ENCODE measurements at regions not wholly inside any gene's neighbourhood (a gene's known extent, or its start where the extent isn't known, plus 50 kb on each side); places are given as distances from the start of the nearest gene placed in this dataset.

GRCh38 chr2:4873876-4874593 is 818.1 kb upstream of the SOX11 start:
- DNase-seq: no peak
- H3K36me3 ChIP-seq (replicated peaks; ENCODE audit: control insufficient read depth, insufficient read depth, low read length): no peaks in the 10 kb centered on the region
- H3K27me3 ChIP-seq (ENCODE audit: control insufficient read depth, insufficient read depth, low read length): no peaks in the 10 kb centered on the region
- no peak overlapping the region for H3K4me3 ChIP-seq (ENCODE audit: insufficient read depth, low read depth, low read length)

DNA sequence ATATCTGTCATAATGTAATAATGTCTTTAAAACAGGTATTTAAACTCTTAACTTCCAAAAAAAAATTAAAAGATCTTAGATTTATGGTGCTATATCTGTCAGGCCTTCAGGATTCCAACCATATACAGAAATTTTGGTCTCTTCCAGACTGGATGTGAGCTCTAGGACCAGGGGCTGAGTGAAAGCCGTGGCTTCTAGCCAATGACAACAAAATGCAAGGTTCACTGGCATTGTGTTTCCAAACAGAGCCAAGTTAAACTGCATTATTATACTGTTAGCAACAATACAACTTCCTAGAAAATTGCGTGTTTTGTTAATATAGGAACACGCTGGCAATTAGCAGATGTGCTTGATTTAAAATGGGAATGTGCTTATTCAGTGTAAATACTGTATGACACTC is 809.8 kb upstream of the SOX11 start:
- Histone ChIP-seq H3K36me3 (replicated peaks; ENCODE audit: control insufficient read depth, insufficient read depth, low read length) (no peaks in the 10 kb centered on the region), H3K27me3 (ENCODE audit: control insufficient read depth, insufficient read depth, low read length) (no peaks in the 10 kb centered on the region), H3K4me3 (ENCODE audit: insufficient read depth, low read depth, low read length) (no peak overlapping the region)
- DNase-seq: no peak

DNA sequence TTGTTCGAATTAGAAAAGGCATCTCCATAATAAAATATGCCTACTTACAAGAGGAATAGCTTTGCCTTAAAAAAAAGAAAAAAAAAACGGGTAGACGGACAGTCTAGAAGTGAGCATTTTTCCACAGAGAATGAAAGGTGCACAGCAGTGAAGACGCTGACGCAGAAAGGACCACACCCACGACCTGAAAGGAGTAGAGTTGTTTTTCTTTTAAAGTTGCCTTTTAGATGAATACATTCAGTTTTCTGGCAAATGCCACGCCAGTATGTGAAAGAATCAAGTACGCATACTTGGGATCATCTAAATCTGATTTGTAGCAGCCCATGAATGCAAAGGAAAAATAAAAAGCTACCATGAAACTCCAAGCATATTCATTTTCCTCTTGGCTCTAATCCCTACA is 809.2 kb upstream of the SOX11 start:
- DNase-seq: no peak
- Histone ChIP-seq H3K27me3 (ENCODE audit: control insufficient read depth, insufficient read depth, low read length) (no peaks in the 10 kb centered on the region), H3K36me3 (replicated peaks; ENCODE audit: control insufficient read depth, insufficient read depth, low read length) (no peaks in the 10 kb centered on the region), H3K4me3 (ENCODE audit: insufficient read depth, low read depth, low read length) (no peak overlapping the region)

- H3K36me3 ChIP-seq (replicated peaks; ENCODE audit: control insufficient read depth, insufficient read depth, low read length): no peaks in the 10 kb centered on the region
- no peak for DNase-seq
- H3K4me3 ChIP-seq (ENCODE audit: insufficient read depth, low read depth, low read length): no peak overlapping the region
- H3K27me3 ChIP-seq (ENCODE audit: control insufficient read depth, insufficient read depth, low read length): no peaks in the 10 kb centered on the region
These were observed 808.8 kb upstream of the SOX11 start for GRCh38 chr2:4883375-4883774.

DNA sequence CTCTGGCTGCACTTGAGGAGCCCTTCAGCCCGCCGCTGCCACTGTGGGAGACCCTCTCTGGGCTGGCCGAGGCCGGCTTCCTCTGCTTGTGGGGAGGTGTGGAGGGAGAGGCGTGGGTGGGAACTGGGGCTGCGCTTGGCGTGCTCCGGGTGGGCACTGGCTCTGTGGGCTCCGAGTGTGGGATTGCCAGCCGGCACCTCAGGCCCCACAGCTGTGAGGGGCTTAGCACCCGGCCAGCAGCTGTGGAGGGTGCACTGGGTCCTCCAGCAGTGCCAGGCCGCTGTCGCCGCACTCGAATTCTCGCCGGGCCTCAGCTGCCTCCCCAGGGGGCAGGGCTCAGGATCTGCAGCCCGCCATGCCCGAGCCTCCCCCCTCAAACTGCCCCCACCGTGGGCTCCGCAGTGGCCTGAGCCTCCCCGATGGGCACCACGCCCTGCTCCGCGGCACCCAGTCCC is 808.0 kb upstream of the SOX11 start:
- DNase-seq: no peak
- Histone ChIP-seq H3K27me3 (ENCODE audit: control insufficient read depth, insufficient read depth, low read length) (no peaks in the 10 kb centered on the region), H3K36me3 (replicated peaks; ENCODE audit: control insufficient read depth, insufficient read depth, low read length) (no peaks in the 10 kb centered on the region), H3K4me3 (ENCODE audit: insufficient read depth, low read depth, low read length) (no peak overlapping the region)

GRCh38 chr2:4891394-4891793 is 800.8 kb upstream of the SOX11 start:
- Histone ChIP-seq H3K36me3 (replicated peaks; ENCODE audit: control insufficient read depth, insufficient read depth, low read length) (no peaks in the 10 kb centered on the region), H3K27me3 (ENCODE audit: control insufficient read depth, insufficient read depth, low read length) (no peaks in the 10 kb centered on the region), H3K4me3 (ENCODE audit: insufficient read depth, low read depth, low read length) (no peak overlapping the region)
- DNase-seq: no peak

DNA sequence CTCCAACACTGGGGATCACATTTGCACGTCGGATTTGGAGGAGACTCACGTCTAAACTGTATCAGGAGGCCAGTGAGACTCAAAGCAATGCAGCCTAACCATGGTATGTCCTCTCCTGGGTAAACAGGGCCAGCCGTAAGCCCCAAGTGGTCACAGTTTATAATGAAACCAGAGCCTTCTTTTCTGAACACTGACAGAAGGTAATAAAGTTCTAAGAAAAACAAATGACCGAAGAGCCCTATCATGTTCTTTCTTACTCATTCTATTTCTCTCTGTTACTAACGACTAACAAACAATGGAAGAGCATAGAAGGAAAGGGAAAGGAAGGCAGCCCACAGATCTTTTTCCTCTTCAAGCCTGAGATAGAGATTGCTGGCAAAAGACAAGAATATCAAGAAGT is 796.8 kb upstream of the SOX11 start:
- no peak for DNase-seq
- no peak overlapping the region for H3K4me3 ChIP-seq (ENCODE audit: insufficient read depth, low read depth, low read length)
- H3K27me3 ChIP-seq (ENCODE audit: control insufficient read depth, insufficient read depth, low read length): no peaks in the 10 kb centered on the region
- no peaks in the 10 kb centered on the region for H3K36me3 ChIP-seq (replicated peaks; ENCODE audit: control insufficient read depth, insufficient read depth, low read length)

DNA sequence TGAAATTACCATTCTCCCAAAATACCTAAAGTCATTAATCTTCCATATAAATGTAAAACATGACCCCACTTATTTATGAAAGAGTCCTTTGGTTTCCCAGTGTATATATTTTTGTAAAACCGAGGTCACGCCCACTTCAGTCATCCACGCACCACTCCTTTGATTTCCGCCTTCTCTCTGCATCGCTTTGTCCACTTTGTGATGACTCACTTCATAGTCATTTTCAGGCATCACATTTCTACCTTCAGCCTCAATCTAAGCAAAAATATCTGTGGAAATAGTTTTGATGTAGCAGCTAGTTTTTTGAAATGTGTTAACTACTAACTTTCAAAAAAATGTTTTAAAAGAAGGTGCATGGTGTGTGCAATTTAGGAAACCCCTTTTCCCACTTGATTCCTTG is 793.5 kb upstream of the SOX11 start:
- Histone ChIP-seq H3K36me3 (replicated peaks; ENCODE audit: control insufficient read depth, insufficient read depth, low read length) (no peaks in the 10 kb centered on the region), H3K27me3 (ENCODE audit: control insufficient read depth, insufficient read depth, low read length) (no peaks in the 10 kb centered on the region), H3K4me3 (ENCODE audit: insufficient read depth, low read depth, low read length) (no peak overlapping the region)
- DNase-seq: no peak

DNA sequence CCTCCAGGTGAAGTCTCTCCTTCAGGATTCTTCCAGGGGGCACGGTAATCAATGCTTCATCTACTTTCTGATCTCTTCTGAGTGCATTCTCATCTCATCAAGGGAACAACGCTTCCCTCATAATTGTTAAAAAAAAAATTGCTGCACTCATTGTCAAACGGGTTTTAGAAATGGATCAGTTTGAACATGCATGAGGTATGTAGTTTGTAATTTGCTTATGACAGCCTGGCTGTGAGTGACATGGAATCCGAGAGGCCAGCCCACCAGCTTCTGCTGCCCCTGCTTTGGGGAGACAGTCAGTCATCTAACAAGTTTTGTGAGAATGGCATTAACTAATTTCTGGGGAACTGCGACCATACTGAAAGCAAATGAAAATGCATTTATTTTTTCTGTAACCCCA is 791.9 kb upstream of the SOX11 start:
- DNase-seq: no peak
- no peaks in the 10 kb centered on the region for H3K27me3 ChIP-seq (ENCODE audit: control insufficient read depth, insufficient read depth, low read length)
- H3K36me3 ChIP-seq (replicated peaks; ENCODE audit: control insufficient read depth, insufficient read depth, low read length): no peaks in the 10 kb centered on the region
- H3K4me3 ChIP-seq (ENCODE audit: insufficient read depth, low read depth, low read length): no peak overlapping the region

GRCh38 chr2:4900861-4901770 is 791.1 kb upstream of the SOX11 start:
- H3K4me3 ChIP-seq (ENCODE audit: insufficient read depth, low read depth, low read length): no peak overlapping the region
- no peak for DNase-seq
- no peaks in the 10 kb centered on the region for H3K27me3 ChIP-seq (ENCODE audit: control insufficient read depth, insufficient read depth, low read length)

DNA sequence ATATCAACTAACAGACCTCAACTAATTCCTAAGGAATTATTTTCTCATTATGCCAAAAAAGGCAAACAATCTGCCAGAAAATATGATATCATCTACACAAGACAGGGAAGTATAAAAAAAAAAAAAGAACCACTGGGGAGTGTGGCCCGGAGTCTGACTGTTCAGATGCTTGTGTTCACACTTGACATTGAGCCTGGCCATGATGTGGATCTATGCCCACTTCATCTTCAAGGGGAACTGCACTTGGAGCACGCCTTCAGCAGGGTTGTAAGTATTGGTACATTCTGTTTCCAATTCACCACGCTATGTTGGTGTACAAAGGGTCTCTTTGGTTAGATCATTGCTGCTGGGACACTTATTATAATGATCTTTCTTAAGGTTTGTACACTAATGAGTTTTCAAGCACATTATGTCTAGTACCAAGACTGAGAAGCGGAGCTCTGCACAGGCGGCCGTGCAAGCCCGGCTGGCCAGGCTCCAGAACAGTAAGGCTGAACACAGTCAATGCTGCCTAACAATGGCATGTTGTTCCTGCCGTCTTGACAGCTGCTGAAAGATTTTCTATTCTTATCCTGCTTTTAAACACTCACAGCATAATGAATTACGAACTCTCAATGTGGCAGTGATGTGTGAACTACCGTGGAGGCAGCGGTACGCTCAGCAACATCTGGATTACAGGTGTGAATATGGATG is 788.4 kb upstream of the SOX11 start:
- DNase-seq: no peak
- Histone ChIP-seq H3K27me3 (ENCODE audit: control insufficient read depth, insufficient read depth, low read length) (no peaks in the 10 kb centered on the region), H3K36me3 (replicated peaks; ENCODE audit: control insufficient read depth, insufficient read depth, low read length) (no peaks in the 10 kb centered on the region), H3K4me3 (ENCODE audit: insufficient read depth, low read depth, low read length) (no peak overlapping the region)

More at GRCh38 chr2:4900861-4901770, 791.1 kb upstream of the SOX11 start:
- H3K36me3 ChIP-seq (replicated peaks; ENCODE audit: control insufficient read depth, insufficient read depth, low read length): no peaks in the 10 kb centered on the region

- DNase-seq: no peak
- H3K36me3 ChIP-seq (replicated peaks; ENCODE audit: control insufficient read depth, insufficient read depth, low read length): no peaks in the 10 kb centered on the region
- no peak overlapping the region for H3K4me3 ChIP-seq (ENCODE audit: insufficient read depth, low read depth, low read length)
- H3K27me3 ChIP-seq (ENCODE audit: control insufficient read depth, insufficient read depth, low read length): no peaks in the 10 kb centered on the region
These were observed 783.7 kb upstream of the SOX11 start for GRCh38 chr2:4908461-4908860.

DNA sequence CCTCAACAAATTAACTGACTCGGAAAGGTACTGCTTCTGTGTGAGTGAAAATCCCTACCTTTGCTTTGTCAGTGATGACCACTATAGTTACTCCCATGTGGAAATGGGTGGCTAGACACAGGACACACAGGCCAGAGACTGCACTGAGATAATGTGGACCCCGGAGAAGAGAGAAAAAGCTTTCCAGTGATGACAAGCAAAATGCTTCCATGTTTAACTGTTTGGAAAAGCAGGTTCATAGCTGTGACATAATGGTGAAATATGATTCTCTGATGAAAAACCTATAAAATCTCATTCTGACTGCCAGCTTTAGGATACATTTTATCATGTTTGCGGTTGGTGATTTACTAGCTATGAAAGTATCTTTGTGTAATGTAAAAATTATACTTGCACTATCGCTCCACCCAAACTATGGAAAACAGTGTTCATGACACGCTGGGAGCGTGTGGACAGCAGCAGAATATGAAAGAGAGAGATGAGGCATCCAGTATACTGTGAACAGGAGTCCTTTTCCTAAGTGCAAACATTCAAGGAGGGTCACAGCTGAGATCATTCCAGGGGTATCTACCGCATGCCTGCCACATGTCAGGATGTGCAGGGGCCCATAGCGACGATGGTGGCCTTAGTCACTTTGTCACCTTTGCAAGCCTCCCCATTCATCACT is 782.7 kb upstream of the SOX11 start:
- Histone ChIP-seq H3K36me3 (replicated peaks; ENCODE audit: control insufficient read depth, insufficient read depth, low read length) (no peaks in the 10 kb centered on the region), H3K27me3 (ENCODE audit: control insufficient read depth, insufficient read depth, low read length) (no peaks in the 10 kb centered on the region), H3K4me3 (ENCODE audit: insufficient read depth, low read depth, low read length) (no peak overlapping the region)
- no peak for DNase-seq

DNA sequence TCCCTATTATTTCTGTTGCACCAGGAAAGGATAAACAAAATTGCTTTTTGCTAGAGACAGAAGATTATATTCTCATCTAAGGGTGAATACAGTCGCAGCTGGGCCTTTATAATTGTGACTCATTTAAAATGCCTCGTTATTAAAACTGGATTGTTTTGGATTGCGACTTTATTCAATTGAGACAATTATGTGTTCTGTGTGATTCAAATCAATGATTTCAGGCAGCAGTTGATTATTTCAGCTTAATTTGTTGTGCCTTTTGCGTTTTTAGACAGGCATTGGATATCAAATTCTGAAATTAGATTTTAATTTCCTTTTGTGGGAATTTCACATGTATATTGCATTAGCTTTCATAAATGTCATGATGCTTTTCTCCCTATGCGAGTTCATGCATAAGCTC is 778.1 kb upstream of the SOX11 start:
- Histone ChIP-seq H3K36me3 (replicated peaks; ENCODE audit: control insufficient read depth, insufficient read depth, low read length) (no peaks in the 10 kb centered on the region), H3K4me3 (ENCODE audit: insufficient read depth, low read depth, low read length) (no peak overlapping the region), H3K27me3 (ENCODE audit: control insufficient read depth, insufficient read depth, low read length) (no peaks in the 10 kb centered on the region)
- DNase-seq: no peak
